ENCODE measurements at regions not wholly inside any gene's neighbourhood (a gene's known extent, or its start where the extent isn't known, plus 50 kb on each side); places are given as distances from the start of the nearest gene placed in this dataset.
A peak's percentile ranks its signal among the peaks of the same experiment; 100 is the strongest.
"Not testable (repeated sequence)": the region's sequence is repeated elsewhere in the genome, so short reads cannot be mapped to it uniquely, and the experiment has no call there.

DNA sequence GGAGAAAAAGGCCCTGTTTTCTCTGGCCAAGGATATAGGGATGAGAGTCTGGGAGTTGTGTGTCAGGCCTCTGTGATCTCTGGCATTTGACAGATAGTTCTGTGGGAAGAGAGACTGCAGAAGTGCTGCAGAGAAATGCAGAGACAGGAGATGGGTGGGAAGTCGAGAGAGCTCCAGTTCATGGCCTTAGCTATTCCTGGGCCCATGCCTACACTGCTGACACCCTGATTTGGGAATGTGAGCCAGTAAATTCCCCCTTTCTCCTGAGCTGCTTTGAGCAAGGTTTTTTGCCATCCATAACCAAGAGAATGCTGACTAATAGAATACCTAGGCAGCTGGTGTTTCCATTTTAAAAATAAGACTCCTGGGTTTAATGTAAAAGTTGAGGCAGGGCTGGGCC, 59.3 kb downstream of the EBLN2 start:
- DNase-seq (ENCODE audit: low read depth in 4 of 4, low spot score in 3 of 4): no peak

- DNase-seq (ENCODE audit: low read depth in 4 of 4, low spot score in 3 of 4): no peak
Observed at GRCh38 chr3:73121669-73122331, 60.3 kb downstream of the EBLN2 start.

GRCh38 chr3:73134034-73134433, 72.6 kb downstream of the EBLN2 start:
- no peak for DNase-seq (ENCODE audit: low read depth in 4 of 4, low spot score in 3 of 4)

GRCh38 chr3:73136941-73137340, 75.5 kb downstream of the EBLN2 start:
- DNase-seq (ENCODE audit: low read depth in 4 of 4, low spot score in 3 of 4): no peak

DNA sequence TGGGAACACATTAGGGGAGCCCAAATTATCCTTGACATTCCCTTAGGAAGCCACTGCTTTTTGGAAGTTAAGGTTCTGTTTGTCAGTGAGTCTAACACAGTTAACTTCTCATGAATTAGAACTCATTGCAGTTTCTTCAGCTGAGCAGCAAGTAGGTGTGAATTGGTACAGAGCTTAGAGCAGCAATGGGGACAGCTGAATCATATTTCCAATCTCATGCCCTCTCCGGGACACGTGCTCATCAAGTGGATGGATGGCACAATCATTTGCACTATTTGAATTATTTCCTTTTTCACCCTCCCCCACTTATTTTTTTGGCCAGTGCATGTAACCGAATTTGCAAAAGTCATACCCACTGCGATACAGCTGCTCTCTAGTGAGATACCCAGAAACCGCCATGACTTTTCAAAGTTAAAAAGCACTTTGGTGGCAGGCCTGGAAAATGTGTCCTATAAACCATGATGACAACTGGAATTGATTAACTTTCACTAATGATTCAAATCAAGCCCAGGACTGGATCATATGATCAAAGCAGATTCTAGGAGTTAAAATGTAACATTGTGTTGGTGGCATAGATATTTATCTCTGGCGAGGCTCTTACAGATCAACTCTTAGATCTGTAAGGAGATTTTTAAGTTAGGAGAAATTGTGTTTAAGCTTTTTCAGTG, 76.4 kb downstream of the EBLN2 start:
- no peak for DNase-seq (ENCODE audit: low read depth in 4 of 4, low spot score in 3 of 4)

DNA sequence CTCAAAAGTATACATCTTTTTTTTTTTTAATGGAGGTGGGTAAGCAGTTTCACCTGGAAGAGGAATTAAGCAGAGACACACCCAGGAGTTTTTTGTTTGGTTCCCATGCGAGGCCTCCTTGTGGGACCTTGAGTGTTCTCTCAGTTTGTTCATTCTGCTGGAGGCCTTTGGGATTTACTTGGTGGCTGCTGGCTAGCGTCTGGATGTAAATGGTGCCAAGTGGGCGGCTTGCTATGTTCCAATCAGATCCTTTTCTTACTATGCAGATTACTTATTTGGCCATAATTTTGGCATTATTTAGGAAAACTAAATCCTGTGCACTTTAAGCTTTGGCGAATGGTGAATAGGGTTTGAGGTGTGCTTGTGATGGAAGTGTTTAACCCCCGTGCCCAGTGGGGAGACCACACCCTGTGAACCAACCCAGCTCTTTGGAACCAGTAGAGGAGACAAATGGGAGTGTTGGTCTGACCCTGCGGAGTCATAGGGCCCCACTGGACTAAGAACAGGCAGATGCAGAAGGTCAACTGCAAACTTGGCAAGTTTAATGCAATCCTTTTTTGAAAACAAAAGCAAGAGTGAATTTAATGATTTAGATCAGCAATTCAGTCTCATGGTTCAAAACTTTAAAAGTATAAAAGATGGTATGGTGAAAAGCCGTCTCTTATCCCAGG, 79.4 kb downstream of the EBLN2 start:
- DNase-seq (ENCODE audit: low read depth in 4 of 4, low spot score in 3 of 4): no peak

DNA sequence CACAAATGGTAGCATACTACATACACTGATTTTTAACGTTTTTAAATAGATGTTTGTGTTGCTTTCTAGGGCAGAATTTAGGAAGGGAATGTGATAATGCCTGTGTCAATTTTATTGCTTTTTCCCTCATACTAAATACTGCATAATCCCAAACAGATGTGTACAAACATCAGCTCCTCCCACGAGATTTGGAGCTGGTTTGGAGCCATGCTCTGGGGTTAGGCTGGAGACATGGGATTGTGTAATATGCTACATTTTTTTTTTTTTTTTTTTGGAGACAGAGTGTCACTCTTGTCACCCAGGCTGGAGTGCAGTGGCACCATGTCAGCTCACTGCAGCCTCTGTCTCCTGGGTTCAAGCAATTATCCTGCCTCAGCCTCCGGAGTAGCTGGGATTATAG, 80.1 kb downstream of the EBLN2 start:
- DNase-seq (ENCODE audit: low read depth in 4 of 4, low spot score in 3 of 4): no peak

- DNase-seq (ENCODE audit: low read depth in 4 of 4, low spot score in 3 of 4): no peak
Observed at GRCh38 chr3:73143401-73143800, 81.9 kb downstream of the EBLN2 start.

- DNase-seq (ENCODE audit: low read depth in 4 of 4, low spot score in 3 of 4): peak in 2 of 4 donors; percentile 8 to 14
Observed at GRCh38 chr3:73143821-73144237, 82.4 kb downstream of the EBLN2 start.

GRCh38 chr3:73144276-73144675, 82.8 kb downstream of the EBLN2 start:
- DNase-seq (ENCODE audit: low read depth in 4 of 4, low spot score in 3 of 4): no peak

DNA sequence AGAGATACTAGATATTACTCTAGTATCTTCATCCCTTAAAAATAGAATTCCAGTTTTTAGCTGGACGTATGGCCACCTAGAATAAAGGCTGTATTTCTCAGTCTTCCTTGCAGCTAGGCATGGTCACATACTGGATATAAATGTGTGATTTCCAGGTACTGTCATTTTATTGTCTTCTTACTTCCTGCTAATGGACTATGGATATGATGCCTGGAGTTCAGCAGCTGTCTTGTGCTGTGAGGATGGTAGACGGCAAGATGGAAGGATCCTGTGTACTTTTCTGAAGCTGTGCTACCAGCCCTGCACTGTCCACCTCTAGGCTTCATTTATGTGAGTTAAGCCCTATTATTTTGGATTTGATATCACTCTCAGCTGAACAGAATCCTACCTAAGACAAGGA, 83.4 kb downstream of the EBLN2 start:
- no peak for DNase-seq (ENCODE audit: low read depth in 4 of 4, low spot score in 3 of 4)

- DNase-seq (ENCODE audit: low read depth in 4 of 4, low spot score in 3 of 4): not testable (repeated sequence)
Observed at GRCh38 chr3:73147479-73147878, 86.0 kb downstream of the EBLN2 start.

DNA sequence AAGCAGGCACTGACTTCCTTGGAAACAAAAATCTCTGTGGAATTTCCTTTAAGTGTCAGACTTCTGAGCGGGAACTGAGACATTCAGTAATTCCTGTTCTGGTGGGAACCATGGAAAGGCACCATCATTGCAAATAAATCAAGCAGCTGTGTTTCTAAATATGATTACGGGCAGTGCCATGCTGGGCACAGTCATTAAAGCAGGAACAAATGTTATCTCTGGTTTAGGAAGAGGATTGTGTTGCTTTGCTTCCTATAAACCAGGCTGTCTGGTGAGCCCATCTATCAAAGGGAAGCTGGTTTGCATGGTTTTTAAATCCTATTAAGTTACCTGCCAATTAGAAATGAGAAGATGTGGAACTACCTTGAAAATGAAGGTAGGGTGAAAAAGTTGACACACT, 86.7 kb downstream of the EBLN2 start:
- DNase-seq (ENCODE audit: low read depth in 4 of 4, low spot score in 3 of 4): no peak

DNA sequence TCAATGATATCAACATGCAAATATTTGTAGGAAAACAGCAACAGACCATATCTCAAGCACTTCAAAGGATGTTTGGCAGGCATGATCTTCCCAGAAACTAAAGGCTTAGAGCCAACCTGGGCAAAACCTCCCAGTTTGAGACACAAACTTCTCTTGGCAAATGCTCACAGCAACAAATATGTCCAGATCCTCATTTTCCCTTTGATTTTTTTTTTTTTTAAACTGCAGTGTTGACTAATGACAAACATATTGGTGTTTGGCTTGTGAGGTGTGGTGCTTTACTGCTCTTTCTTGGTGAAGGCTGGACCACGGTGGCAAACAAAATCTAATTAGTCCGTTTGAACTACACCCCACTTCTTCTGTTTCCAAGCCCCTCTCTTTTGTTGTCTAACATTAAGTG, 87.2 kb downstream of the EBLN2 start:
- DNase-seq (ENCODE audit: low read depth in 4 of 4, low spot score in 3 of 4): no peak

DNA sequence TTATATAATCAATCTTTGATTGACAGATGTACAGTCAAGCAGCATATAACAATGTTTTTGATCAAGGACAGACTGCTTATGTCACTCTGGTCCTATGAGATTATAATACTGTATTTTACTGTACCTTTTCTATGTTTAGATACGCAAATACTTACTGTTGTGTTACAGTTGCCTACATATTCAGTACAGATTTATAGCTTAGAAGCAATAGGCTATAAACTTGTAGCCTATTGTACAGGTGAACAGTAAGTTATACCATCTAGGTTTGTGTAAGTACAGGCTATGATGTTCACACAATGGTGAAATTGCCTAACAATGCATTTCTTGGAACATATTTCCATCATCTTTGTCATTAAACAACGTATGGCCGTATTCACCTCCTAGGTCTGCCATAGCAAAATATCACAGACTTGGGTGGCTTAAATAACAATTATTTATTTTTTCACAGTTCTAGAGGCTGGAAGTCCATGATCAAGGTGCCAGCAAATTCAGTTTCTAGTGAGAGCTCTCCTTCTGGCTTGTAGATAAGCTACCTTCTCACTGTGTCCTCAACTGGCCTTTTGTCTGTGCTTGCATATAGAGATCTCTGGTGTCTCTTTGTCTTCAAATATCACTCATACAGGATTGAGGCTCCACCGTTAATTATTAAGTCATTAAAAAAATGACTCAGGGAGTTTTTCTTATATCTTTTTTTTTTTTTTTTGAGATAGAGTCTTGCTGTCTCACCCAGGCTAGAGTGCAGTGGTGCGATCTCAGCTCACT, 89.1 kb downstream of the EBLN2 start:
- no peak for DNase-seq (ENCODE audit: low read depth in 4 of 4, low spot score in 3 of 4)

DNA sequence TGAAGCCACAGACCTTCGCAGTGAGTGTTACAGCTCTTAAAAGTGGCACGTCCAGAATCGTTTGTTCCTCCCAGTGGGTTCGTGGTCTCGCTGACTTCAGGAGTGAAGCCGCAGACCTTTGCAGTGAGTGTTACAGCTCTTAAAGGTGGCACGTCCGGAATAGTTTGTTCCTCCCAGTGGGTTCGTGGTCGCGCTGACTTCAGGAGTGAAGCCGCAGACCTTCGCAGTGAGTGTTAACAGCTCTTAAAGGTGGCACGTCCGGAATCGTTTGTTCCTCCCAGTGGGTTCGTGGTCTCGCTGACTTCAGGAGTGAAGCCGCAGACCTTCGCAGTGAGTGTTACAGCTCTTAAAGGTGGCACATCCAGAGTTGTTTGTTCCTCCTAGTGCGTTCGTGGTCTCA, 91.1 kb downstream of the EBLN2 start:
- not testable (repeated sequence) for DNase-seq (ENCODE audit: low read depth in 4 of 4, low spot score in 3 of 4)

DNA sequence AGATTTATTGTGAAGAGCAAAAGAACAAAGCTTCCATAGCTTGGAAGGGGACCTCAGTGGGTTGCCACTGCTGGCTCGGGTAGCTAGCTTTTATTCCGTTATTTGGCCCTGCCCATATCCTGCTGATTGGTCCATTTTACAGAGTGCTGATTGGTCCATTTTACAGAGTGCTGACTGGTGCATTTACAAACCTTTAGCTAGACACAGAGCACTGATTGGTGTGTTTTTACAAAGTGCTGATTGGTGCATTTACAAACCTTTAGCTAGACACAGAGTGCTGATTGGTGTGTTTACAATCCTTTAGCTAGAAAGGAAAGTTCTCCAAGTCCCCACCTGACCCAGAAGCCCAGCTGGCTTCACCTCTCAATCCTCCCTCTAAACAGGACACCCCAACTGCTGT, 91.6 kb downstream of the EBLN2 start:
- DNase-seq (ENCODE audit: low read depth in 4 of 4, low spot score in 3 of 4): not testable (repeated sequence)

DNA sequence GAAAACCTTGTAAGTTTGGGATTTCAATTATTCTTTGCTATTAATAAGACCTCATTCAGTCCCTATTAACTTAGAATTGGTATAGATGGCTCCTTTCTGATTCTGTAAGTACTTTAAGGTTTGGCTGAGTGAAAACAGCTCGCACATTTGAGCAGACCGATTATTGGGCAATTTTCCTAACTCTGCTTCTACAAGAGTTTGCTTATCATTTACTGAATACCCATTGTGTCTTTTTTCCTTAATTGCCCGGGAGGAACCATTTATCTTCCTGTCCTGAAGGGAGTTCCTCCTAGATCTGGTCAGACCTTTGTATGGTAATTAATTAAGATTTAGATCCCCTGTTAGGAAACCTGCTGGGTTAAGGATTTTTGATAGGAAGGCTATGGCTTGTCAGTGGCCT, 92.8 kb downstream of the EBLN2 start:
- not testable (repeated sequence) for DNase-seq (ENCODE audit: low read depth in 4 of 4, low spot score in 3 of 4)

DNA sequence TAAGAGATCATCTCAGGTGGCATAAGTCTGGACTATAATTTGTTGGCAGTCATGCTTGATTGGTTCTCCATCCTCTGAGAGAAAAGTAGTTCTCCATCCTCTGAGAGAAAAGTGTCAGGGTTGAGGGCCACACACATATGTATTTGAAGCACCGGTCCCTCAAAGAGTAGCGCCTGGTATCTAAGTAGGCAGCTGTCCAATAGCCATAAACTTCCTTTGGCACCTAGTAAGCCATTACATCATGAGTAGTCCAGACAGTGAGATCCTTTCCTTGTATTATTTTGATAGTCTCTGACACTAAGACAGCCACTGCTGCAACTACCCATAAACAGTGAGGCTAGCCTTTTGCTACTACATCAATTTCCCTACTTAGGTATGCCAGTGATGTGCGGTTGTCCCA, 94.0 kb downstream of the EBLN2 start:
- not testable (repeated sequence) for DNase-seq (ENCODE audit: low read depth in 4 of 4, low spot score in 3 of 4)

GRCh38 chr3:73164622-73165021, 103.2 kb downstream of the EBLN2 start:
- no peak for DNase-seq (ENCODE audit: low read depth in 4 of 4, low spot score in 3 of 4)

DNA sequence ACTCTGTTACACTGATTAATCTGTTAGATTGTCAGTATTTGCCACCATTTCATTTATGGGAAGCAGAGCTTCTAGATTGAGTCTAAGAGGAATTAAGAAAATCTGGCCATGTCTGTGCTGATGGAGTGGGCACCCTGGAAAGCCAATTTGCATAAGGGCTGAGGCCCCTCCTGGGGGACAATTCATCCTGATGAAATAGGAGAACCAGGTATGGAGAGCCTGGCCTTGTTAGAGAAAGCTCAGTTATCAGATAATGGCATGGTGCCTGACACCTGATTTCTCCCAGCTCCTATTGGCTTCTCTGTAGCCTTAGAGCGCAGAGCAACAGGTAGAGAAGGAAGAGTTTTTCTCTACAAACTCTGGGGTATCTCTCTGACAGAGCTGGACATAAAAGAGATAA, 114.2 kb downstream of the EBLN2 start:
- DNase-seq (ENCODE audit: low read depth in 4 of 4, low spot score in 3 of 4): no peak
